NOMO-1 treated with DMSO at 0.1 percent for 48 hours (cell line): ENCODE measurements at regions not wholly inside any gene's neighbourhood (a gene's known extent, or its start where the extent isn't known, plus 50 kb on each side); places are given as distances from the start of the nearest gene placed in this dataset.
"Not testable (repeated sequence)": the region's sequence is repeated elsewhere in the genome, so short reads cannot be mapped to it uniquely, and the experiment has no call there.

Experiments
- DNase-seq: peaks from one replicate; lab custom pipeline; 2025; ENCODE audit not compliant: unreplicated experiment; lab: John Stamatoyannopoulos, UW

GRCh38 chr7:10649120-10649519, 324.6 kb upstream of the PHF14 start:
- DNase-seq = not testable (repeated sequence)

- DNase-seq = no peak
These were observed 318.6 kb upstream of the PHF14 start for GRCh38 chr7:10655031-10655430.

GRCh38 chr7:10657201-10657600, 316.5 kb upstream of the PHF14 start:
- no peak for DNase-seq

GRCh38 chr7:10657837-10658236, 315.8 kb upstream of the PHF14 start:
- no peak for DNase-seq

DNA sequence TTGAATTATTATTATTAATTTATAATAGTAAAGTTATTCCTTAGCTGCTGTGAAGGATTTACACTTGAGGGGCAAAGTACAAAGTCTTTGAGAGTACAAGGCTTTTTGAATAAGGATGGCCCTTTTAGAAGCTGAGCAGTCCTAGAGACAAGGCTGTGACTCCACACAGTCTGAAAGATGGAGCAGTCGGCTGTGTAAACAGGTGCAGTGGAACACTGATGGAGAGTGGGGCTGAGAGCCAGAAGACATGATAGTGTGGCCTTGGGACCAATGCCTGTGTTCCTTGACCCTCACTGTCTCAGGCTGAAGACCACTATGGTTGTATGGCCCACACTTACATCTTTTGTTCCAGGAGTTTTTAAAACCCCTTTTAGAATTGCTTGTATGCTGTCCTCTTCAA, 311.2 kb upstream of the PHF14 start:
- DNase-seq = no peak

- no peak for DNase-seq
These were observed 310.4 kb upstream of the PHF14 start for GRCh38 chr7:10662982-10663884.

DNA sequence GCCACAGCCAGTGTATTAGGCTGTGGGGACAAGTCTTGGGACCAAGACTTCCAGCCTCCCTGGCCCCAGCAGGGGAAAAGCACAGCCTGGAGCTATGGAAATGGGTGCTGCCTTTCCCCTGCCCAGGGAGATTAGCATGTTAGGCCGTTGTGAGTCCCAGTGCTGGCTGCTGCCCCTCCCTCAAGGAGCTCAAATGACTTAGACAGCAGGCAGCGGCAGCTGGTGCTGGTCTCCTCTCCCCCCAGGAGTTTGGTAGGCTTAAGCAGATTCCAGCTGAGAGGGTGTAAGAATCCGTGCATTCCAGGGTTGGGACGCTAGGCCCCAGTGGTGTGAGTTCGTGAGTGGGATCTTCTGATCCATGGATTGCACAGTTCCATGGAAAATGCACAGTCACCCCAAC, 301.5 kb upstream of the PHF14 start:
- DNase-seq = no peak

- no peak for DNase-seq
These were observed 296.5 kb upstream of the PHF14 start for GRCh38 chr7:10677211-10677610.

- no peak for DNase-seq
These were observed 295.9 kb upstream of the PHF14 start for GRCh38 chr7:10677668-10678232.

GRCh38 chr7:10684606-10685005, 289.1 kb upstream of the PHF14 start:
- DNase-seq = no peak

GRCh38 chr7:10685040-10685439, 288.6 kb upstream of the PHF14 start:
- DNase-seq = no peak

- DNase-seq = no peak
These were observed 285.1 kb upstream of the PHF14 start for GRCh38 chr7:10688544-10688943.

- no peak for DNase-seq
These were observed 277.6 kb upstream of the PHF14 start for GRCh38 chr7:10696064-10696463.

GRCh38 chr7:10703059-10703458, 270.6 kb upstream of the PHF14 start:
- DNase-seq = no peak

DNA sequence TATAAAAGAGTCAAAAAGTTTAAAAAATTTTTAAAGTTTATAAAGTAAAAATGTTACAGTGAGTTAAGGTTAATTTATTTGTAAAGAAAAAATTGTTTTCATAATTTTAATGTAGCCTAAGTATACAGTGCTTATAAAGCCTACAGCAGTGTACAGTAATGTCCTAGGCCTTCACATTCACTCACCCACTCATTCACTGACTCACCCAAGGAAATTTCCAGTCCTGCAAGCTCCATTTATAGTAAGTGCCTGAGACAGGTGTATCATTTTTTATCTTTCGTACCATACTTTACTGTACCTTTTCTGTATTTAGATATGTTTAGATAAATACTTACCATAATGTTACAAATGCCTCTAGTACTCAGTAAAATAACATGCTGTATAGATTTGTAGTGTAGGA, 269.7 kb upstream of the PHF14 start:
- DNase-seq = no peak

- DNase-seq = no peak
These were observed 269.0 kb upstream of the PHF14 start for GRCh38 chr7:10704653-10705052.

DNA sequence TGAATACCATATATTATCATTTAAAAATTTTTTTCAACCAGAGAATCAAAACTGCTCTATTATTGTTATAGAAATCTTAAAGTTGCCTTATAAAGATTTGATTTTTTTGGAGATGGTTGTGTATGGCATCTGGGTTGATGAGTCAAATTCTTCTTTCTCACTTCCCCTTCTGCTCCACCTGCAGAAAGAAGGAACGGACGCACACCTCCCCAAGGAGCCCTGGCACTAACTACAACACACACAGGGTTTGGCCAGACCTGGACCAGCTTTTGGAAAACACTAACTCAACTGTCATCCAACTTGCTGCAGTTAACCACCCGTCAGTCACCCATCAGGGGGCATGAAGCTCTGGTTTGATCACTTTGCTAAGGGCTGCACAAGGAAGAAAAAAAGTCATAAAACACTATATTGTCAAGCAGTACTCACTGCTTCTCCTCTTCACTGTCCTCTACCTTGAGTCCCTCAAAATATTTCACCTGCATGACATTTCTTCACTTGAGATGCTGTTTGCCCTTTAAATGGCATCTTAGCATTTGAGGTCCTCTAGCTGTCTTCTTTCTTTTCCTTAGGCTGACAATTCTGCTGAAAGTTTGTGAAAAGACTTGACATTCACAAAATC, 266.7 kb upstream of the PHF14 start:
- peak; percentile 7 for DNase-seq

DNA sequence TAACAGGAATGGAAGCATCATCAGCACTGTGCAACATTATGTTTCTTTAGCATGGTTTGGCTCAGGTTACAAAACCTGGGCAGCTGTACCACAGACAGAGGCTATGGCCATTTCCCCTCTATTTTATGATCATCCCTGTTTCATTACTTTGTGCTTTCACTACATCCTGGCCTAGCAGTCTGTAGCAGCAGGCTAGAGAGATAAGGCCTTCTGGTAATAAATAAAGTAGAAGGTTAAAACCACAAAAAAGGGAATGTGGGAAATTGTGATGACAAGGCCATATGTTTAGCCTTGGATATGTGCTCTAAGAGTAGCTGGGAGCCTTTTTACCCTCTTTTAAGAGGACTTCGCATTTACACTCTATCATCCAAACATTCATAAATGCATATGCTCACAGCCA, 266.2 kb upstream of the PHF14 start:
- DNase-seq = no peak

DNA sequence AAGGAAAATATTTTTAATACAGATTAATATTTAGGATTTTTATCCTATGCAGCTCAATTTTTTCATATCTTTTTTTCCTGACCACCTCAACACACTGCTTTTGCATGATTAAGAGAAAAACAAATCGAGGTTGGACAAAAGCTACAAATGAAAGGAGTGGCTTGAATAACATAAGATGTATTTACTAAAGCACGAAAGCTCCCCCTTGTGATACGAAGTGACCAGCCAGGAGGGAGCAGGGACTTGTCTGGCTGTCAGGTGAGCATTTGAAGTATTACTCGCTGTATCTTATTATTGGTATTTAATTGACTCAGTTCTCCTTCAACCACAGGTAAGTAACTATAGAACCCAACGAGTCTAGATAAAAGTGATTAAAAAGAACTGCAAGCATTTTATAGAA, 265.2 kb upstream of the PHF14 start:
- DNase-seq = peak; percentile 24

DNA sequence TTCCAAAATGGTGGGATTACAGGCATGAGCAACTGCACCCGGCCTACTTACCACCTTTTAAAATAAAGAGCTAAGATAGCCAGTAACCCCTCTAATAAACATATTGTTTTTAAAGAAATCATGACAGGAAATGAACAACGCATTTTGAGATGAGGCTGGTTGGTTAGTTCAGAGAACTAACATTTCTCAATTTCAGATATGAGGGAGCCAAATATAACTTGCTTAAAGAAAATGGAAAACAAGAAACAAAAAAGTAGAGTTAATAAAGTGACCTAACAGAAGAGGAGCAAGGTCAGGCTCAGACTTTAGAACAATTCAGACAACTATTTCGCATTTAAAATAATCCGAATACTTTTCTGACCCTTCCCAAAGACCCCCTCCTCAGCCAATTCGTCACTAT, 254.9 kb upstream of the PHF14 start:
- no peak for DNase-seq

DNA sequence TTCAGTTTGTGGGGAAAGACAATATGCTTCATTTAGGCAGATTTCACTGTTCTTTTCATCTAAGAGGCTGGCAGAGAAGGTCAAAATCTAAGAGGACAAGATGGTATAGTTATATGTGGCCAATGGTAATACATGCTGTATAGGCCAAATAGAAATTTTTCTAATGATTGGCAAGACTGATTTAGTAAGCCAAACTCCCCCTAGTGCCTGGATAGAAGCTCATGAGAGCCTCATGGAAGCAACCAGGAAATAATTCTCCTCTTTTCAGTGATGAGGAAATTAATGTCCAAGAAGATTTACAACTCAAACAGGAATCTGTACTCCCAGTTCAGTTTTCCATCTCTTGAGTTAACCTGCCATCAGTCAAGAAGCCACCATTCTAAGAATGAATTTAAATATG, 253.6 kb upstream of the PHF14 start:
- no peak for DNase-seq

DNA sequence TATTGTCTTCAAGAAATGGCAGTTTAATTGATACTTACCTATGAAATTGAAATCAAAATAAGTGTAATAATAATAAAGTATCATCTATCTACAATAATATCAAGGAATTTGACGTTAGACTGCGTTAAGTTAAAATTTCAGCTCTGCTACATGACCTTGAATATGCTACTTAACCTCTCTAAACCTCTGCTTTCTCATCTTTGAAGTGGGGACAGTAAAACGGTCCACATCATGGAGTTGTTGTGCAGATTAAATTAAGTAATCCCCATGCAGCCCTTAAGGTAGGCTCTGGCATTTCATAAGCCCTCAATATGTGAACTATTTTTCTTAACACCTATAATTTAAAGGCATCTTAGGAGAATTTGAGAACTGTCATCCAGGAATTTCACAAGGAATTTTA, 252.4 kb upstream of the PHF14 start:
- DNase-seq = no peak
